Stomach (tissue), 8 donors: ENCODE measurements at regions not wholly inside any gene's neighbourhood (a gene's known extent, or its start where the extent isn't known, plus 50 kb on each side); places are given as distances from the start of the nearest gene placed in this dataset.

ENCODE experiments used
- DNase-seq, 2 donors: peaks; one replicate each; pipeline versions ENCODE4 v3.0.0 to v3.0.0-alpha.2; 2013 to 2019
- H3K27ac ChIP-seq, 5 donors: fragments of 200-600 bp in 4 of 5; sonication (generic) in 4 of 5; one replicate each; pipeline ENCODE4 v1.5.1; 2013 to 2019; ENCODE audit warnings: mild to moderate bottlenecking in 1 of 5, moderate library complexity in 1 of 5
- H3K27me3 ChIP-seq, 3 donors: fragments of 200-600 bp; sonication (generic); one replicate each; pipeline ENCODE4 v1.5.1; 2017 to 2019; ENCODE audit warnings: mixed run types in 1 of 3
- H3K36me3 ChIP-seq, 4 donors: fragments of 200-600 bp; sonication (generic); 1 replicate in 3 of 4; 2 replicates in 1 of 4; pipeline ENCODE4 v1.5.1; 2016 to 2019
- H3K4me1 ChIP-seq, 4 donors: fragments of 200-600 bp; sonication (generic); one replicate each; pipeline ENCODE4 v1.5.1; 2016 to 2019
- H3K4me3 ChIP-seq, 4 donors: fragments of 200-600 bp; sonication (generic) in 3 of 4; one replicate each; pipeline ENCODE4 v1.5.1; 2016 to 2019; ENCODE audit warnings: mild to moderate bottlenecking in 1 of 4
- H3K9me3 ChIP-seq, 4 donors: fragments of 200-600 bp; sonication (generic); one replicate each; pipeline ENCODE4 v1.5.1; 2016 to 2019
- CTCF ChIP-seq, 7 experiments: fragments of 450-650 bp in 4 of 7; fragments of 200-600 bp in 3 of 7; sonication (generic) in 3 of 7; IDR thresholded peaks; one replicate each; pipeline ENCODE4 v1.5.1; 2016 to 2019; ENCODE audit warnings: antibody characterized with exemption in 7 of 7, control low read depth in 2 of 7, mild to moderate bottlenecking in 1 of 7
- EP300 ChIP-seq: sonication (generic); formaldehyde crosslinking; IDR thresholded peaks from one replicate; pipeline ENCODE4 v1.6.1; 2017; ENCODE audit warnings: antibody characterized with exemption
- POLR2A ChIP-seq, 4 donors: fragments of 450-650 bp; IDR thresholded peaks; one replicate each; pipeline ENCODE4 v1.6.1; 2016; ENCODE audit warnings: antibody characterized with exemption in 4 of 4, control low read depth in 2 of 4, mild to moderate bottlenecking in 1 of 4, moderate library complexity in 1 of 4
- POLR2AphosphoS5 ChIP-seq, 3 donors: sonication (generic); formaldehyde crosslinking; IDR thresholded peaks; one replicate each; pipeline ENCODE4 v1.6.1; 2016; ENCODE audit warnings: antibody characterized with exemption in 3 of 3
- WGBS, 5 donors: extraction: QIAGEN DNeasy Blood & Tissue Kit in 3 of 5; methylation state at CpG; one replicate each; pipeline versions ENCODE4 v1.1.5 to v1.1.7; 2013 to 2018; 5-methylcytosine and 5-hydroxymethylcytosine counted together
- intact Hi-C: fragments of 100-400 bp; cut with DNase I; formaldehyde crosslinking; loops from one replicate; pipeline ENCODE4 v1.15.1; 2023; ENCODE audit warnings: low total_unique reads
- donor health status: healthy with polysubstance abuse.
- donor health status: Bipolar disorder and iron deficiency.
- donor health status: healthy.

DNA sequence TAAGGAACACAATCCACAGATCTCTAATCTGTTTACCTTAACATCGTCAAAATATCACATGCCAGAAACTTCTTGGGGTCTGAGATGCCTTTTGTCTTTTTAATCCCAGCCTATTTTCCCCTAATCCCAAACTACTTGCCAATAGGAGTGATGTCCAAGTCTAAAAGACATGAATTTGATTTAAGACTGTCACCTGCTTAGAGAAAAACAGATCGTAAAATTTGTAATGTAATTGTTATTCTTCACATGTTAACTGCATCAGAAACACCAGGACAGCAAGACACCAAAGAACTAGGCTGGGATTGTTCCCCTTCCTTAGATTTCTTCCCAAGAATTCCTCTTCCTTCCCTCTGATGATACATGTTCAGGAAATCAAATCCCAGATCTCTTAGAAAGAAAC, 198.1 kb upstream of the ARHGAP20 start:
- no peaks in the 10 kb centered on the region for H3K27me3 ChIP-seq
- no peak for DNase-seq
- H3K36me3 ChIP-seq, result no peaks in the 10 kb centered on the region
- intact Hi-C loops, result no loop called here
- no peak for TF ChIP-seq POLR2A (IDR thresholded peaks at IDR 0.05)
- no peak for TF ChIP-seq CTCF (IDR thresholded peaks at IDR 0.05)
- no peak for TF ChIP-seq EP300
- TF ChIP-seq POLR2AphosphoS5 (IDR thresholded peaks at IDR 0.05), result no peak
- no peak overlapping the region for H3K27ac ChIP-seq
- H3K4me1 ChIP-seq, result peaks cover 0 to 26% (median 17%) of the 10 kb centered on the region in 4 donors
- H3K4me3 ChIP-seq, result no peak overlapping the region
- H3K9me3 ChIP-seq, result no peaks in the 10 kb centered on the region
- 58 to 69% (median 59%) methylated on average over 2 of the region's 2 CpGs for WGBS, 5 donors

- H3K4me1 ChIP-seq, result peaks cover 0 to 26% (median 17%) of the 10 kb centered on the region in 4 donors
- peak in 1 of 2 donors; percentile 31 for DNase-seq
- TF ChIP-seq POLR2AphosphoS5 (IDR thresholded peaks at IDR 0.05) (peak in 1 of 3 donors; percentile 7), EP300 (no peak)
- no peak overlapping the region for H3K4me3 ChIP-seq
- WGBS, 5 donors, result 51 to 74% (median 68%) methylated on average over 8 of the region's 8 CpGs
- intact Hi-C loops, result no loop called here
- no peaks in the 10 kb centered on the region for H3K36me3 ChIP-seq
- no peaks in the 10 kb centered on the region for H3K27me3 ChIP-seq
- H3K27ac ChIP-seq, result no peak overlapping the region
- H3K9me3 ChIP-seq, result no peaks in the 10 kb centered on the region
Measured at GRCh38 chr11:110909336-110909735, 197.1 kb upstream of the ARHGAP20 start.

DNA sequence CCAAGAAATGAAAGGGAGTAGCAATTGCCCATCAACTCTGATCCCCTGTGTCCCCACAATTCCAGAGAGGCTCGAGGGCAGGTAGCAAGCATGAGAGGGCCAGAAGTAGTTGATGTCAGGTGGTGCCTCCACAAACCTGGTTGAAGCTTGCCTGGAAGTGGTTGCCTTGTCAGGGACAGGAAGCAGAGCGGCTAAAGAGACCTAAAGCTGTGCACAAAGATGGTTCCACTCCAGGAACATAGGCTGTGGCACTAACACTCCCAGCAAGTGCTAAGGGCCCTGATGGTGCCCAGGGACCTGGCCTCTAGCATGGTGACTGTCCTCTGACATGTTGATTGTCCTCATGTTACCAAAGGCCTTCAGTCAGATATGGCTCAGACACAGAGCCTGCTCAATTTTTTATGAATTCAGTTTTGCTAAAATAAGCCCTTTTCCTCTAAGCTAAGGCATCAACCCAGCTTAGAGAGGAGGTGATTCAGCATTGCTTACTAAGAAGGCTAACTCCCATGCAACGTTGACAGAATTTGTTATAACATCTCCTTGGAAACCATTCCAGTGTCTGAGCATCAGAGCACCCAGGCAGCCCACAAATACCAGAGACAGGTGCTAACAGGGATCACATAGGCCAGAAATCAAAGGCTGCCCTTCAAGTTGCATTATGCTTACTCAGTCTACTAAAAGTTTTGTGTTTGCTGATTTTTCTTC, 196.3 kb upstream of the ARHGAP20 start:
- peak in 1 of 2 donors; percentile 51 for DNase-seq
- peaks cover 0 to 26% (median 17%) of the 10 kb centered on the region in 4 donors for H3K4me1 ChIP-seq
- 60 to 68% (median 66%) methylated on average over 3 of the region's 3 CpGs for WGBS, 5 donors
- no peaks in the 10 kb centered on the region for H3K27me3 ChIP-seq
- no peaks in the 10 kb centered on the region for H3K9me3 ChIP-seq
- H3K27ac ChIP-seq, result peak overlapping the region in 1 of 5 donors; percentile 61
- no peak overlapping the region for H3K4me3 ChIP-seq
- TF ChIP-seq POLR2AphosphoS5 (IDR thresholded peaks at IDR 0.05) (peak in 1 of 3 donors; percentile 20), CTCF (IDR thresholded peaks at IDR 0.05) (no peak)
- intact Hi-C loops, result no loop called here
- H3K36me3 ChIP-seq, result no peaks in the 10 kb centered on the region

GRCh38 chr11:110907629-110908028, 195.4 kb upstream of the ARHGAP20 start:
- Histone ChIP-seq H3K27me3 (no peaks in the 10 kb centered on the region), H3K36me3 (no peaks in the 10 kb centered on the region), H3K4me1 (peaks cover 0 to 26% (median 17%) of the 10 kb centered on the region in 4 donors), H3K4me3 (no peak overlapping the region), H3K27ac (peak overlapping the region in 1 of 5 donors; percentile 61), H3K9me3 (no peaks in the 10 kb centered on the region)
- 55 to 73% (median 63%) methylated on average over 1 of the region's 1 CpG for whole genome bisulfite sequencing, 5 donors
- intact Hi-C loops, result no loop called here
- TF ChIP-seq CTCF (IDR thresholded peaks at IDR 0.05) (no peak), POLR2AphosphoS5 (IDR thresholded peaks at IDR 0.05) (peak in 1 of 3 donors; percentile 26)
- DNase-seq, result peak; percentile 47 to 49

- Histone ChIP-seq H3K9me3 (no peaks in the 10 kb centered on the region), H3K27me3 (no peaks in the 10 kb centered on the region), H3K4me1 (peaks cover 0 to 18% (median 12%) of the 10 kb centered on the region in 4 donors), H3K27ac (no peak overlapping the region), H3K4me3 (no peak overlapping the region), H3K36me3 (no peaks in the 10 kb centered on the region)
- 83 to 89% (median 84%) methylated on average over 5 of the region's 5 CpGs for WGBS, 5 donors
- no peak for TF ChIP-seq EP300
- no peak for TF ChIP-seq POLR2AphosphoS5 (IDR thresholded peaks at IDR 0.05)
- no peak for TF ChIP-seq POLR2A (IDR thresholded peaks at IDR 0.05)
- TF ChIP-seq CTCF (IDR thresholded peaks at IDR 0.05), result no peak
- DNase-seq, result peak in 1 of 2 donors; percentile 35
- intact Hi-C loops, result no loop called here
Measured at GRCh38 chr11:110903830-110904229, 191.6 kb upstream of the ARHGAP20 start.
